WTC11 (cell line): ENCODE measurements at regions not wholly inside any gene's neighbourhood (a gene's known extent, or its start where the extent isn't known, plus 50 kb on each side); places are given as distances from the start of the nearest gene placed in this dataset.

Experiments
- ATAC-seq: fragments of 200-7000 bp; cut with Tn5 transposase; 2 replicates; pipeline ENCODE4 v1.10.0; 2021; ENCODE audit warnings: mild to moderate bottlenecking, moderate library complexity
- CTCF ChIA-PET: fragments of 300-600 bp; sonication (Branson Sonifier 250); formaldehyde crosslinking; loops from one replicate; lab custom pipeline; 2021; ENCODE audit warnings: antibody characterized with exemption; lab: Charles Lee
- POLR2A ChIA-PET: fragments of 350-600 bp; sonication (Branson Sonifier 250); formaldehyde crosslinking; loops from one replicate; lab custom pipeline; 2021; ENCODE audit warnings: antibody characterized with exemption; lab: Charles Lee
- DNase-seq: peaks from one replicate; pipeline ENCODE4 v3.0.0; 2021; ENCODE audit warnings: low spot score
- H3K27ac Mint-ChIP-seq: 2 replicates; pipeline ENCODE4 v1.8.0; 2021; ENCODE audit warnings: mixed read lengths
- H3K27me3 Mint-ChIP-seq: 2 replicates; pipeline ENCODE4 v1.8.0; 2021; ENCODE audit warnings: low read depth, mild to moderate bottlenecking, moderate library complexity, mixed read lengths
- H3K36me3 Mint-ChIP-seq: 2 replicates; pipeline ENCODE4 v1.8.0; 2021; ENCODE audit warnings: mixed read lengths
- H3K4me1 Mint-ChIP-seq: 2 replicates; pipeline ENCODE4 v1.8.0; 2022; ENCODE audit warnings: mixed read lengths
- H3K4me3 Mint-ChIP-seq: 2 replicates; pipeline ENCODE4 v1.8.0; 2021; ENCODE audit warnings: mild to moderate bottlenecking, moderate library complexity, mixed read lengths
- H3K9me3 Mint-ChIP-seq: 2 replicates; pipeline ENCODE4 v1.8.0; 2021; ENCODE audit warnings: mixed read lengths
- CBFB ChIP-seq: sonication (generic); formaldehyde crosslinking; IDR thresholded peaks from 2 replicates; pipeline ENCODE4 v1.8.1; 2022; ENCODE audit warnings: mild to moderate bottlenecking, low read depth, missing genetic modification reagents
- E2F1 ChIP-seq: sonication (generic); formaldehyde crosslinking; IDR thresholded peaks from 2 replicates; pipeline ENCODE4 v1.8.0; 2022; ENCODE audit warnings: mild to moderate bottlenecking, missing genetic modification reagents
- E2F4 ChIP-seq: sonication (generic); formaldehyde crosslinking; IDR thresholded peaks from 2 replicates; pipeline ENCODE4 v1.8.1; 2022; ENCODE audit warnings: low read depth, mild to moderate bottlenecking, moderate library complexity, missing genetic modification reagents, borderline replicate concordance
- ESRRA ChIP-seq: sonication (generic); formaldehyde crosslinking; IDR thresholded peaks from 2 replicates; pipeline ENCODE4 v1.8.1; 2022; ENCODE audit warnings: mild to moderate bottlenecking, missing genetic modification reagents, borderline replicate concordance
- FOXK1 ChIP-seq: sonication (generic); formaldehyde crosslinking; IDR thresholded peaks from 2 replicates; pipeline ENCODE4 v1.8.0; 2022; ENCODE audit warnings: mild to moderate bottlenecking, moderate library complexity, missing genetic modification reagents
- GABPB1 ChIP-seq: sonication (generic); formaldehyde crosslinking; IDR thresholded peaks from 2 replicates; pipeline ENCODE4 v1.8.1; 2023; ENCODE audit warnings: mild to moderate bottlenecking, missing genetic modification reagents
- GRHL2 ChIP-seq: fragments of 250-450 bp; sonication (Bioruptor Pico); IDR thresholded peaks from 2 replicates; pipeline ENCODE4 v1.8.0; 2022; ENCODE audit warnings: mild to moderate bottlenecking, moderate library complexity; ENCODE audit not compliant: insufficient replicate concordance, severe bottlenecking
- IRF1 ChIP-seq: sonication (generic); formaldehyde crosslinking; IDR thresholded peaks from 2 replicates; pipeline ENCODE4 v1.8.0; 2023; ENCODE audit warnings: missing genetic modification reagents
- KAT7 ChIP-seq: sonication (generic); formaldehyde crosslinking; IDR thresholded peaks from 2 replicates; pipeline ENCODE4 v1.8.1; 2023; ENCODE audit warnings: missing genetic modification reagents, mild to moderate bottlenecking, borderline replicate concordance
- OVOL2 ChIP-seq: fragments of 250-450 bp; sonication (Bioruptor Pico); IDR thresholded peaks from 2 replicates; pipeline ENCODE4 v1.9.0; 2021; ENCODE audit warnings: mild to moderate bottlenecking, borderline replicate concordance
- PRDM15 ChIP-seq: sonication (generic); formaldehyde crosslinking; IDR thresholded peaks from 2 replicates; pipeline ENCODE4 v1.8.0; 2022; ENCODE audit warnings: missing genetic modification reagents
- PRRX2 ChIP-seq: fragments of 250-450 bp; sonication (Bioruptor Pico); IDR thresholded peaks from 2 replicates; pipeline ENCODE4 v1.8.0; 2021; ENCODE audit warnings: mild to moderate bottlenecking
- RELA ChIP-seq: sonication (generic); formaldehyde crosslinking; IDR thresholded peaks from 2 replicates; pipeline ENCODE4 v1.8.1; 2022; ENCODE audit warnings: missing genetic modification reagents, mild to moderate bottlenecking, borderline replicate concordance
- SP1 ChIP-seq: sonication (generic); formaldehyde crosslinking; conservative IDR thresholded peaks from 2 replicates; pipeline ENCODE4 v1.8.1; 2022; ENCODE audit warnings: missing genetic modification reagents
- TCF7 ChIP-seq: sonication (generic); formaldehyde crosslinking; IDR thresholded peaks from 2 replicates; pipeline ENCODE4 v1.8.0; 2022; ENCODE audit warnings: mild to moderate bottlenecking, low read depth, missing genetic modification reagents, moderate library complexity
- TEAD4 ChIP-seq: sonication (generic); formaldehyde crosslinking; IDR thresholded peaks from 2 replicates; pipeline ENCODE4 v1.8.0; 2022; ENCODE audit warnings: mild to moderate bottlenecking, missing genetic modification reagents
- ZMAT4 ChIP-seq: fragments of 250-450 bp; sonication (Bioruptor Pico); IDR thresholded peaks from 2 replicates; pipeline ENCODE4 v1.9.0; 2021; ENCODE audit warnings: mild to moderate bottlenecking
- ZNF317 ChIP-seq: sonication (generic); formaldehyde crosslinking; IDR thresholded peaks from 2 replicates; pipeline ENCODE4 v1.8.1; 2023; ENCODE audit warnings: low read depth, mild to moderate bottlenecking, moderate library complexity, missing genetic modification reagents, borderline replicate concordance
- ZNF396 ChIP-seq: fragments of 250-450 bp; sonication (Bioruptor Pico); IDR thresholded peaks from 2 replicates; pipeline ENCODE4 v1.8.0; 2021; ENCODE audit warnings: mild to moderate bottlenecking, moderate library complexity, borderline replicate concordance
- ZNF423 ChIP-seq: fragments of 250-450 bp; sonication (Bioruptor Pico); IDR thresholded peaks from 2 replicates; pipeline ENCODE4 v2.1.2; 2022; ENCODE audit warnings: mild to moderate bottlenecking, moderate library complexity

GRCh38 chr11:80827781-80828180 lies 1387.0 kb upstream of the TENM4 start (continued):
- TF ChIP-seq ZMAT4 (CRISPR knock-in tag) (no peak), PRDM15 (CRISPR knock-in tag) (no peak), ZNF423 (no peak), OVOL2 (CRISPR knock-in tag) (no peak), GRHL2 (no peak)

- Mint-ChIP-seq H3K4me3 (no peak overlapping the region), H3K27me3 (no peaks in the 10 kb centered on the region), H3K4me1 (0 out of 2 replicates have a peak, but pooled peaks cover 3% of the 10 kb centered on the region)
- POLR2A ChIA-PET, result no interaction called here
- DNase-seq, result no peak
- TF ChIP-seq PRRX2 (CRISPR knock-in tag) (no peak), ZNF317 (CRISPR knock-in tag) (no peak), GABPB1 (CRISPR knock-in tag) (no peak), ZNF396 (CRISPR knock-in tag) (no peak), IRF1 (no peak)
- TF ChIP-seq, all 79 proteins: peak for 0
- no peak overlapping the region for H3K27ac Mint-ChIP-seq
- no peaks in the 10 kb centered on the region for H3K36me3 Mint-ChIP-seq
- H3K9me3 Mint-ChIP-seq, result no peaks in the 10 kb centered on the region
- ATAC-seq, result no peak
- CTCF ChIA-PET, result no interaction called here
These were observed 1386.0 kb upstream of the TENM4 start for GRCh38 chr11:80826808-80827207.

GRCh38 chr11:80822308-80822707 lies 1381.5 kb upstream of the TENM4 start:
- ChIA-PET CTCF (no interaction called here), POLR2A (no interaction called here)
- TF ChIP-seq SP1 (CRISPR knock-in tag) (no peak), KAT7 (CRISPR knock-in tag) (no peak), RELA (CRISPR knock-in tag) (no peak), FOXK1 (CRISPR knock-in tag) (no peak), OVOL2 (CRISPR knock-in tag) (no peak), TEAD4 (CRISPR knock-in tag) (no peak), ESRRA (CRISPR knock-in tag) (no peak), E2F1 (CRISPR knock-in tag) (no peak), E2F4 (CRISPR knock-in tag) (no peak), TCF7 (CRISPR knock-in tag) (no peak), CBFB (no peak)
- TF ChIP-seq, all 79 proteins: peak for 0
- Mint-ChIP-seq H3K9me3 (no peaks in the 10 kb centered on the region), H3K27me3 (no peaks in the 10 kb centered on the region), H3K36me3 (no peaks in the 10 kb centered on the region), H3K27ac (no peak overlapping the region), H3K4me1 (0 out of 2 replicates have a peak, but pooled peaks cover under 1% of the 10 kb centered on the region), H3K4me3 (no peak overlapping the region)
- DNase-seq (no peak), ATAC-seq (no peak)
